ENCODE measurements at regions not wholly inside any gene's neighbourhood (a gene's known extent, or its start where the extent isn't known, plus 50 kb on each side); places are given as distances from the start of the nearest gene placed in this dataset.

DNA sequence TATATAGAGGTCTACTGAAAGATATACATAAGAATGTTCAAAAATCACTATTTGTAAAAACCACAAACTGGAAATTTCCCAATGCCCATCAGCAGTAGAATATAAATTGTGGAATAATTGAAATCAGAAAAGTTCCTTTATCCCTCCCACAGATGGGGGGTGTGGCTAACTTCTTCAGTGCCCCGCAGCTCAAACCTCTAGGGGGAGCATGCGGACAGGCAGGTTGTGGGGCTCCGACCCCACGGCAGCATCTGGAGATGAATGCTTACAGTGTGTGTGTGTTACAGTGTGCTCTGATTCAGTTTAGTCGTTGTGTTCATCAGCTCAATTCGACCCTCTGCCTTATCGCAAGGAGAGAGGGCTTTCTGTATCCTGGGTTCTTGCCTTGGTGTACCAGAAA, 262.1 kb upstream of the LRRC7 start:
- Mint-ChIP-seq H3K36me3 (ENCODE audit: low read depth) (no peaks in the 10 kb centered on the region), H3K27ac (no peak overlapping the region), H3K27me3 (ENCODE audit: insufficient read depth) (no peaks in the 10 kb centered on the region), H3K4me1 (ENCODE audit: low read depth) (no peaks in the 10 kb centered on the region), H3K9me3 (peaks cover 37% of the 10 kb centered on the region), H3K4me3 (no peak overlapping the region)
- TF ChIP-seq, protein P1, sequence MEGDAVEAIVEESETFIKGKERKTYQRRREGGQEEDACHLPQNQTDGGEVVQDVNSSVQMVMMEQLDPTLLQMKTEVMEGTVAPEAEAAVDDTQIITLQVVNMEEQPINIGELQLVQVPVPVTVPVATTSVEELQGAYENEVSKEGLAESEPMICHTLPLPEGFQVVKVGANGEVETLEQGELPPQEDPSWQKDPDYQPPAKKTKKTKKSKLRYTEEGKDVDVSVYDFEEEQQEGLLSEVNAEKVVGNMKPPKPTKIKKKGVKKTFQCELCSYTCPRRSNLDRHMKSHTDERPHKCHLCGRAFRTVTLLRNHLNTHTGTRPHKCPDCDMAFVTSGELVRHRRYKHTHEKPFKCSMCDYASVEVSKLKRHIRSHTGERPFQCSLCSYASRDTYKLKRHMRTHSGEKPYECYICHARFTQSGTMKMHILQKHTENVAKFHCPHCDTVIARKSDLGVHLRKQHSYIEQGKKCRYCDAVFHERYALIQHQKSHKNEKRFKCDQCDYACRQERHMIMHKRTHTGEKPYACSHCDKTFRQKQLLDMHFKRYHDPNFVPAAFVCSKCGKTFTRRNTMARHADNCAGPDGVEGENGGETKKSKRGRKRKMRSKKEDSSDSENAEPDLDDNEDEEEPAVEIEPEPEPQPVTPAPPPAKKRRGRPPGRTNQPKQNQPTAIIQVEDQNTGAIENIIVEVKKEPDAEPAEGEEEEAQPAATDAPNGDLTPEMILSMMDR (IDR thresholded peaks at IDR 0.05) = no peak
- DNase-seq = no peak

DNA sequence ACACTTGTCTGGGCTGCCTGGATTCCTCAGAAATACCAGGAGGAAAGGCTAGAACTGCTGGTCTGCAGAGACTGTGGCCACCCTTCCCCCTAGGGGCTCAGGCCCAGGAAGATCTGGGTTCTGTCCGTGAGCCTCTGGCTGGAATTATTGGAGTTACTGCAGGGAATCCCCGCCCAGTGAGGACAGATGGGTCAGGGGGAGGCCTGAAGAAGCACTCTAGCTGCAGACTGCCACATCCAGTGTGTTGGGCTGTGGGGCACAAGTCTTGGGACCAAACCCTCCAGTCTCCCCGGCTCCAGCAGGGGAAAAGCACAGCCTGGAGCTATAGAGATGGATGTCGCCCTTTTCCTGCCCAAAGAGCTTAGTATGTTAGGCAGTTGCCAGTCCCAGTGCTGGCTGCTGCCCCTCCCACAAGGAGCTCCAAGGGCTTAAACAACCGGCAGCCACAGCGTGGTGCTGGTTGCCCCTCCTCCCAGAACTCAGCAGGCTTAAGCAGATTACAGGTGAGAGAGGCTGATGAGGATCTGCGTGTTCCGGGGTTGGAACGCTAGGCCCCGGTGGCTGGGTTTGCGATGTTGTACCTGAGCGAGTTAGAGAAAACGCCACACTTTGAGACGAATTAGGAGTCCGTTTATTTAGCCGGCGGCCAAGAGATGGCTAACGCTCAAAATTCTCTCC, 255.5 kb upstream of the LRRC7 start:
- Mint-ChIP-seq H3K36me3 (ENCODE audit: low read depth) (no peaks in the 10 kb centered on the region), H3K4me1 (ENCODE audit: low read depth) (no peaks in the 10 kb centered on the region), H3K9me3 (peaks cover 30% of the 10 kb centered on the region), H3K27me3 (ENCODE audit: insufficient read depth) (no peaks in the 10 kb centered on the region), H3K27ac (no peak overlapping the region), H3K4me3 (no peak overlapping the region)
- no peak for DNase-seq
- TF ChIP-seq, protein P1 (IDR thresholded peaks at IDR 0.05) = no peak

DNA sequence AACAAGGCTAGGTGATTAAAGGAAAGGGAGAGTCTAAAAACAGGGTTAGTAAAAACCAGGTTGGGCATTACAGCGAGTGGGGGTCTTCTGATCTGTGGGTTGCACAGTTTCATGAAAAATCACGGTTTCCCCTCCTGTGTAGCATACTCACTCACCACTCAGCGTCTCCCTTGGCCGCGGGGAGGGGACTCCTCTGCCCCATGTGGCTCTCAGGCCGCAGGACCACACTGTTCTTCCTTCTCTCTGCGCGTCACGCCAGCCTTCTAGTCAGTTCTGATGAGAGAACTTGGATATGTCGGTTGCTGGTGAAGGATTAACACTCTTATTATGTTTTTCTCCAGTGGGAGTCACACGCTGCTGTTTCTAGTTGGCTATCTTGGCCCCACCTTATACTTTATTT, 254.6 kb upstream of the LRRC7 start:
- TF ChIP-seq, protein P1 (IDR thresholded peaks at IDR 0.05) = no peak
- H3K27ac Mint-ChIP-seq = no peak overlapping the region
- no peak for DNase-seq
- H3K27me3 Mint-ChIP-seq (ENCODE audit: insufficient read depth) = no peaks in the 10 kb centered on the region
- H3K4me3 Mint-ChIP-seq = no peak overlapping the region
- H3K36me3 Mint-ChIP-seq (ENCODE audit: low read depth) = no peaks in the 10 kb centered on the region
- no peaks in the 10 kb centered on the region for H3K4me1 Mint-ChIP-seq (ENCODE audit: low read depth)
- peaks cover 23% of the 10 kb centered on the region for H3K9me3 Mint-ChIP-seq

DNA sequence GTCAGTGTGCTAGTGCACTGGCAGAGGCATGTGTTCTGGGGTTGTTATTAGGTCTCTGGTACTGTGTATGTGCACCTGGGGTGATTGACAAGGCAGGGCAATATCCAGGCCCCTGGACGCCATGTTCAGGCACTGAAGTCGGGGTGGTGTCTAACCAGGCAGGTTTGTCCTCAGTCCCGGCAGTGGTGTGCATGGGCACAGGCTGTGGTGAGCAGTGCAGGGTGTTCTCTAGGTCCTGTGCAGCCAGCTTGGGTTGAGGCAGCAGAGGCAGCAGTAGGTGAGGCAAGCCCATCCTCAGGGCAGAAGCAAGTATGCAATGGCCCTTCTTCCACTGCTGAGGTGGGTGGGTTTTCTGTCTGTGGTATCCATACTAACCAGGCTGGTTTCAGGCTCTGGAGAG, 252.3 kb upstream of the LRRC7 start:
- H3K4me1 Mint-ChIP-seq (ENCODE audit: low read depth) = no peaks in the 10 kb centered on the region
- TF ChIP-seq, protein P1 (IDR thresholded peaks at IDR 0.05) = no peak
- no peak overlapping the region for H3K27ac Mint-ChIP-seq
- DNase-seq = no peak
- no peaks in the 10 kb centered on the region for H3K27me3 Mint-ChIP-seq (ENCODE audit: insufficient read depth)
- no peak overlapping the region for H3K4me3 Mint-ChIP-seq
- peaks cover 35% of the 10 kb centered on the region for H3K9me3 Mint-ChIP-seq
- no peaks in the 10 kb centered on the region for H3K36me3 Mint-ChIP-seq (ENCODE audit: low read depth)

DNA sequence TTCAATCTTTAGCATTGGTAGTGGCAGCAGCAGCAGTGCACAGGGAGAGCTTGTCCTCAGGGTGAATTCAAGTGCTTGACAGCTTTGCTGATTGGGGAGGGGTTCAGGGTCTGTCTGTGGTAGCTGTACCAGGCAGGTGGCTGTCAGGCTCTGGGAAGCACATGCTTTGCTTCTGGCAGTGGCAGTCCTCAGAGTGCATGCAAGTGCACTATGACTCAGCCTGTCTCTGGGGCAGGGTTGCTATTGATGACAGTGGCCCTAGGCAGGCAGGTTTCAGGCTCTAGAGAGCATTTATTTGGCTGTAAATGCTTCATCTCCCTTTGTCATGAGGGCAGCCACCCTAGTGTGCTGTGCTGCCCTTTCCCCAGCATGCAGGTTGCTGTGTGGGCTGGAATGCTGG, 251.9 kb upstream of the LRRC7 start:
- H3K4me3 Mint-ChIP-seq = no peak overlapping the region
- no peaks in the 10 kb centered on the region for H3K27me3 Mint-ChIP-seq (ENCODE audit: insufficient read depth)
- no peaks in the 10 kb centered on the region for H3K4me1 Mint-ChIP-seq (ENCODE audit: low read depth)
- DNase-seq = no peak
- TF ChIP-seq, protein P1 (IDR thresholded peaks at IDR 0.05) = no peak
- peaks cover 36% of the 10 kb centered on the region for H3K9me3 Mint-ChIP-seq
- no peak overlapping the region for H3K27ac Mint-ChIP-seq
- H3K36me3 Mint-ChIP-seq (ENCODE audit: low read depth) = no peaks in the 10 kb centered on the region

DNA sequence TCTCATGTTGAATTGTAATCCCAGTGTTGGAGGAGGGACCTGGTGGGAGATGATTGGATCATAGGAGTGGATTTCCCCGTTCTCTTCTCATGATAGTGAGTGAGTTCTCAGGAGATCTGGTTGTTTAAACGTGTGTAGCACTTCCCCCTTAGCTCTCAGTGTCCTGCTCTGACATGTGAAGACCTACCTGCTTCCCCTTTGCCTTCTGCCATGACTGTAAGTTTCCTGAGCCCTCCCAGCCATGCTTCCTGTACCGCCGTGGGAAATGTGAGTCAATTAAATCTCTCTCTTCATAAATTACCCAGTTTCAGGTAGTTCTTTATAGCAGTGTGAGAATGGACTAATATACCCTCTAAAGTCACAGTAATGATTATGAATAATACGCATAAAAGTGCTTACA, 248.4 kb upstream of the LRRC7 start:
- H3K4me1 Mint-ChIP-seq (ENCODE audit: low read depth) = no peaks in the 10 kb centered on the region
- H3K27me3 Mint-ChIP-seq (ENCODE audit: insufficient read depth) = no peaks in the 10 kb centered on the region
- H3K4me3 Mint-ChIP-seq = no peak overlapping the region
- H3K27ac Mint-ChIP-seq = no peak overlapping the region
- TF ChIP-seq, protein P1 (IDR thresholded peaks at IDR 0.05) = no peak
- peaks cover 48% of the 10 kb centered on the region for H3K9me3 Mint-ChIP-seq
- DNase-seq = no peak
- no peaks in the 10 kb centered on the region for H3K36me3 Mint-ChIP-seq (ENCODE audit: low read depth)
